ENCODE measurements at regions not wholly inside any gene's neighbourhood (a gene's known extent, or its start where the extent isn't known, plus 50 kb on each side); places are given as distances from the start of the nearest gene placed in this dataset.

GRCh38 chrY:8466813-8467212 lies 870.5 kb upstream of the TSPY4 start:
- DNase-seq: no peak
- H3K27ac ChIP-seq: no peak overlapping the region
- H3K4me3 ChIP-seq: no peak overlapping the region
- no peaks in the 10 kb centered on the region for H3K36me3 ChIP-seq
- H3K4me1 ChIP-seq: no peaks in the 10 kb centered on the region
- TF ChIP-seq POLR2A (IDR thresholded peaks at IDR 0.05): no peak
- TF ChIP-seq CTCF (IDR thresholded peaks at IDR 0.05): no peak
- no peak for TF ChIP-seq EP300 (IDR thresholded peaks at IDR 0.05)
- TF ChIP-seq POLR2AphosphoS5 (IDR thresholded peaks at IDR 0.05): no peak
- H3K9me3 ChIP-seq: no peaks in the 10 kb centered on the region
- H3K27me3 ChIP-seq: no peaks in the 10 kb centered on the region
- intact Hi-C loops (cut with DNase I): no loop called here

- H3K4me1 ChIP-seq: no peaks in the 10 kb centered on the region
- no peak for TF ChIP-seq CTCF (IDR thresholded peaks at IDR 0.05)
- TF ChIP-seq POLR2A (IDR thresholded peaks at IDR 0.05): no peak
- no peak for TF ChIP-seq EP300 (IDR thresholded peaks at IDR 0.05)
- no peak for TF ChIP-seq POLR2AphosphoS5 (IDR thresholded peaks at IDR 0.05)
- no peak for DNase-seq
- 82 to 92% methylated on average over 2 of the region's 2 CpGs for WGBS, 2 donors
- intact Hi-C loops (cut with DNase I): no loop called here
- H3K27ac ChIP-seq: no peak overlapping the region
- H3K9me3 ChIP-seq: no peaks in the 10 kb centered on the region
- H3K27me3 ChIP-seq: no peaks in the 10 kb centered on the region
- H3K36me3 ChIP-seq: no peaks in the 10 kb centered on the region
- H3K4me3 ChIP-seq: no peak overlapping the region
Observed at GRCh38 chrY:8470249-8470648, 867.0 kb upstream of the TSPY4 start.

- no peak for TF ChIP-seq POLR2A (IDR thresholded peaks at IDR 0.05)
- TF ChIP-seq EP300 (IDR thresholded peaks at IDR 0.05): no peak
- TF ChIP-seq POLR2AphosphoS5 (IDR thresholded peaks at IDR 0.05): no peak
- TF ChIP-seq CTCF (IDR thresholded peaks at IDR 0.05): no peak
- H3K4me3 ChIP-seq: no peak overlapping the region
- DNase-seq: no peak
- H3K4me1 ChIP-seq: no peaks in the 10 kb centered on the region
- H3K9me3 ChIP-seq: no peaks in the 10 kb centered on the region
- H3K27ac ChIP-seq: no peak overlapping the region
- H3K36me3 ChIP-seq: no peaks in the 10 kb centered on the region
- H3K27me3 ChIP-seq: no peaks in the 10 kb centered on the region
- intact Hi-C loops (cut with DNase I): no loop called here
Observed at GRCh38 chrY:8479141-8479540, 858.1 kb upstream of the TSPY4 start.

- H3K4me3 ChIP-seq: no peak overlapping the region
- no peaks in the 10 kb centered on the region for H3K36me3 ChIP-seq
- DNase-seq: no peak
- no peaks in the 10 kb centered on the region for H3K4me1 ChIP-seq
- 48 to 82% methylated on average over 1 of the region's 1 CpG for WGBS, 2 donors
- intact Hi-C loops (cut with DNase I): no loop called here
- H3K27ac ChIP-seq: no peak overlapping the region
- no peaks in the 10 kb centered on the region for H3K9me3 ChIP-seq
- no peak for TF ChIP-seq CTCF (IDR thresholded peaks at IDR 0.05)
- H3K27me3 ChIP-seq: no peaks in the 10 kb centered on the region
Observed at GRCh38 chrY:8488955-8489354, 848.3 kb upstream of the TSPY4 start.

- no peak overlapping the region for H3K27ac ChIP-seq
- H3K4me3 ChIP-seq: no peak overlapping the region
- H3K9me3 ChIP-seq: no peaks in the 10 kb centered on the region
- WGBS, 2 donors: 23 to 61% methylated on average over 4 of the region's 4 CpGs
- intact Hi-C loops (cut with DNase I): no loop called here
- H3K4me1 ChIP-seq: no peaks in the 10 kb centered on the region
- H3K27me3 ChIP-seq: no peaks in the 10 kb centered on the region
- no peaks in the 10 kb centered on the region for H3K36me3 ChIP-seq
- no peak for DNase-seq
- TF ChIP-seq EP300 (IDR thresholded peaks at IDR 0.05): no peak
- TF ChIP-seq POLR2A (IDR thresholded peaks at IDR 0.05): no peak
- no peak for TF ChIP-seq CTCF (IDR thresholded peaks at IDR 0.05)
- TF ChIP-seq POLR2AphosphoS5 (IDR thresholded peaks at IDR 0.05): no peak
Observed at GRCh38 chrY:8489880-8490630, 847.2 kb upstream of the TSPY4 start.

Data from sigmoid colon (tissue), 6 donors.